Endodermal cell (in vitro differentiated cells): ENCODE measurements at regions not wholly inside any gene's neighbourhood (a gene's known extent, or its start where the extent isn't known, plus 50 kb on each side); places are given as distances from the start of the nearest gene placed in this dataset.
A peak's percentile ranks its signal among the peaks of the same experiment; 100 is the strongest.

Source experiments
- DNase-seq: peaks from one replicate; pipeline ENCODE4 v3.0.0-alpha.2; 2017
- H3K27ac ChIP-seq: 2 replicates; pipeline ENCODE4 v1.5.1; 2013; ENCODE audit warnings: mild to moderate bottlenecking, low read depth, low read length, moderate library complexity
- H3K27me3 ChIP-seq: 2 replicates; pipeline ENCODE4 v1.6.1; 2013; ENCODE audit warnings: mild to moderate bottlenecking, low read length, moderate library complexity; ENCODE audit not compliant: insufficient read depth, control insufficient read depth, poor library complexity, severe bottlenecking
- H3K36me3 ChIP-seq: 2 replicates; pipeline ENCODE4 v1.7.0; 2013; ENCODE audit warnings: mild to moderate bottlenecking, low read length, moderate library complexity; ENCODE audit not compliant: control insufficient read depth, insufficient read depth
- H3K4me1 ChIP-seq: one replicate; pipeline ENCODE4 v1.7.0; 2013; ENCODE audit warnings: low read length; ENCODE audit not compliant: control insufficient read depth, insufficient read depth
- H3K4me3 ChIP-seq: 2 replicates; pipeline ENCODE4 v1.5.1; 2013; ENCODE audit warnings: mild to moderate bottlenecking, low read length, moderate library complexity
- H3K9ac ChIP-seq: 2 replicates; pipeline ENCODE4 v1.6.1; 2013; ENCODE audit warnings: mild to moderate bottlenecking, low read length, moderate library complexity; ENCODE audit not compliant: poor library complexity, severe bottlenecking; ENCODE audit errors: extremely low read depth
- H3K9me3 ChIP-seq: 2 replicates; pipeline ENCODE4 v1.6.1; 2013; ENCODE audit warnings: mild to moderate bottlenecking, low read length, moderate library complexity; ENCODE audit not compliant: control insufficient read depth
- H3K27ac Mint-ChIP-seq: 2 replicates; pipeline ENCODE4 v1.8.0; 2020; ENCODE audit warnings: mixed read lengths
- H3K27me3 Mint-ChIP-seq: 2 replicates; pipeline ENCODE4 v1.8.0; 2021; ENCODE audit warnings: mild to moderate bottlenecking, mixed read lengths; ENCODE audit not compliant: insufficient read depth
- H3K36me3 Mint-ChIP-seq: 2 replicates; pipeline ENCODE4 v1.8.0; 2020; ENCODE audit warnings: low read depth, mixed read lengths
- H3K4me1 Mint-ChIP-seq: 2 replicates; pipeline ENCODE4 v1.8.0; 2020; ENCODE audit warnings: mixed read lengths
- H3K4me3 Mint-ChIP-seq: 2 replicates; pipeline ENCODE4 v1.8.0; 2020; ENCODE audit warnings: mild to moderate bottlenecking, moderate library complexity, mixed read lengths
- H3K9me3 Mint-ChIP-seq: 2 replicates; pipeline ENCODE4 v1.8.0; 2020; ENCODE audit warnings: mild to moderate bottlenecking, mixed read lengths
- WGBS, 2 experiments: methylation state at CpG; one replicate each; pipeline versions ENCODE4 v1.1.5 to v1.1.7; 2013; ENCODE audit warnings: missing lambda C conversion rate in 2 of 2, mixed read lengths in 1 of 2; ENCODE audit not compliant: insufficient coverage in 1 of 2, insufficient read length in 1 of 2; 5-methylcytosine and 5-hydroxymethylcytosine counted together
- TF ChIP-seq, protein P1 (sequence below): fragments of 200-600 bp; sonication (generic); conservative IDR thresholded peaks from 2 replicates; pipeline ENCODE4 v1.5.0; 2021; ENCODE audit warnings: antibody characterized with exemption, mild to moderate bottlenecking

DNA sequence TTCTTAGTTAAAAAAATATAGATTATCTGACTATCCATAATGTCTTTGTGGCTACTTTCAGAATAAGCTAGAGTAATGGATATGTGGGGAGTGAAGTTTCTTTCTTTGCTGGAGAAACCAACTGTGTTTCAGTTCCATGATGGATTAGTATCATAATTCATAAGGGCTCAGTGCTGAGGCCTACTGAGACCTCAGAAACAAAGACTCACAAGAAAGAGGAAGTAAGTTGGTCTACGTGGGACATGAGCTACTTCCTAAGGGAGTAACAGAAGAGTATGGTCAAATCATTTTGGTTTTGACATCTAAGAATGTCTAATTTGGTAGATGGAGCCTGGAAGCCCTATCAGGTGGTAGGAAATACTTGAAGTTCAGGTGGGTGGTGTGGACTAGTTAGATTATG lies 99.0 kb upstream of the HTR2A start:
- Histone ChIP-seq H3K36me3 (no peaks in the 10 kb centered on the region), H3K27ac (no peak overlapping the region), H3K27me3 (no peaks in the 10 kb centered on the region), H3K9me3 (no peaks in the 10 kb centered on the region), H3K9ac (no peak overlapping the region), H3K4me3 (no peak overlapping the region), H3K4me1 (no peaks in the 10 kb centered on the region)
- TF ChIP-seq, protein P1, sequence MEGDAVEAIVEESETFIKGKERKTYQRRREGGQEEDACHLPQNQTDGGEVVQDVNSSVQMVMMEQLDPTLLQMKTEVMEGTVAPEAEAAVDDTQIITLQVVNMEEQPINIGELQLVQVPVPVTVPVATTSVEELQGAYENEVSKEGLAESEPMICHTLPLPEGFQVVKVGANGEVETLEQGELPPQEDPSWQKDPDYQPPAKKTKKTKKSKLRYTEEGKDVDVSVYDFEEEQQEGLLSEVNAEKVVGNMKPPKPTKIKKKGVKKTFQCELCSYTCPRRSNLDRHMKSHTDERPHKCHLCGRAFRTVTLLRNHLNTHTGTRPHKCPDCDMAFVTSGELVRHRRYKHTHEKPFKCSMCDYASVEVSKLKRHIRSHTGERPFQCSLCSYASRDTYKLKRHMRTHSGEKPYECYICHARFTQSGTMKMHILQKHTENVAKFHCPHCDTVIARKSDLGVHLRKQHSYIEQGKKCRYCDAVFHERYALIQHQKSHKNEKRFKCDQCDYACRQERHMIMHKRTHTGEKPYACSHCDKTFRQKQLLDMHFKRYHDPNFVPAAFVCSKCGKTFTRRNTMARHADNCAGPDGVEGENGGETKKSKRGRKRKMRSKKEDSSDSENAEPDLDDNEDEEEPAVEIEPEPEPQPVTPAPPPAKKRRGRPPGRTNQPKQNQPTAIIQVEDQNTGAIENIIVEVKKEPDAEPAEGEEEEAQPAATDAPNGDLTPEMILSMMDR, result no peak
- Mint-ChIP-seq H3K27ac (no peak overlapping the region), H3K4me3 (no peak overlapping the region), H3K9me3 (no peaks in the 10 kb centered on the region), H3K4me1 (no peaks in the 10 kb centered on the region), H3K36me3 (no peaks in the 10 kb centered on the region), H3K27me3 (peaks cover 2% of the 10 kb centered on the region)
- DNase-seq, result no peak
- 80 to 95% methylated on average over 1 of the region's 1 CpG for WGBS, 2 experiments

DNA sequence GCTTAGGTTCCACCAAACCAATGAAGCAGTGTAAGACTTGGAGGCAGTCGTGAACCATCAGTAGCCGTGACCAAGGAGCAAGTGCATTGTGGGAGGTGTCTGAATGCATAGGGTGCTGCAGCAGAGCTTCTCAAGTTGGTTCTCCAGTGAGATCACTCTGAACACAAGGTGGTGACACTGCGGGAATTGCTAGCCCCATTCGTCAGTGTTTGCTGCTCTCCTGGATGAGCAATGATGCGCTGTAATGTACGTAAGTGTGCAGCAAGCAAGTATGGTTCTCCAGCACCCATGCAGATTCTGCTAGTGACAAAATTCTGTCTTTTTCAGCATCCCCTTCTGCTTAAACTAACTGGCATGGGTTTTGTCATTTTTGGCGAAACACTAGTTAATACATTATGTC lies 97.6 kb upstream of the HTR2A start:
- H3K36me3 ChIP-seq, result no peaks in the 10 kb centered on the region
- no peak overlapping the region for H3K27ac ChIP-seq
- Mint-ChIP-seq H3K36me3 (no peaks in the 10 kb centered on the region), H3K4me3 (no peak overlapping the region), H3K27ac (no peak overlapping the region), H3K27me3 (peaks cover 2% of the 10 kb centered on the region), H3K4me1 (no peaks in the 10 kb centered on the region), H3K9me3 (no peaks in the 10 kb centered on the region)
- H3K4me1 ChIP-seq, result no peaks in the 10 kb centered on the region
- 94% methylated on average over 6 to 7 of the region's 7 CpGs for WGBS, 2 experiments
- TF ChIP-seq, protein P1, result no peak
- DNase-seq, result no peak
- H3K9me3 ChIP-seq, result no peaks in the 10 kb centered on the region
- H3K9ac ChIP-seq, result no peak overlapping the region
- H3K27me3 ChIP-seq, result peaks cover 5% of the 10 kb centered on the region
- H3K4me3 ChIP-seq, result no peak overlapping the region

DNA sequence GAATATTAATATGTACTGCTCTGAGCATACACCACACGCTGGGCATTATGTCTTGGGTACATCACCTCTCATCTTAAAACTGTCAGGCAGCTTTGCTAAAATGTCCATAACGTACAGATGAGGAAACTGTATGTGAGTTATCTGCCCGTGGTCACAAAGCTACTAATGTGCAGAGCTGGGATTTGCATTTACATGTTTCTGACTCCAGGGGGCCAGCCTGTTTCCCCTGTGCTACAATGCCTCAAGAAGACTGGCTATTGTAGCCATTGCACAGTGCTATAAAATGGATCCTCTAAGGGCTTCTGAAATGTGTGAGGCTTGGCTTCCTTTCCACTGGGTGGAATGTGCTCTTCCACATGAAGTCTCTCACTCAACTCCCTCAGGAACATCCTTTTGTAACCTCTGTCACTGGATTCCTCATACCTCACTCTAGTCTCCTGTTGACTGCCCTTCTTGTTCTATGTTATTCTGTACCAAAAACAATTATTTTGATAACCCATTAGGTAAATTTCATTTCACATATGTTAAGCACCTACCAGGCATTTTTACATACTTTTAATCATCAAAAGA lies 95.6 kb upstream of the HTR2A start:
- no peaks in the 10 kb centered on the region for H3K9me3 Mint-ChIP-seq
- Histone ChIP-seq H3K4me1 (no peaks in the 10 kb centered on the region), H3K27me3 (peaks cover 5% of the 10 kb centered on the region), H3K36me3 (no peaks in the 10 kb centered on the region), H3K27ac (no peak overlapping the region), H3K9ac (no peak overlapping the region), H3K9me3 (no peaks in the 10 kb centered on the region), H3K4me3 (no peak overlapping the region)
- H3K27me3 Mint-ChIP-seq, result peaks cover 2% of the 10 kb centered on the region
- H3K4me3 Mint-ChIP-seq, result no peak overlapping the region
- H3K36me3 Mint-ChIP-seq, result no peaks in the 10 kb centered on the region
- 74 to 89% methylated on average over 3 of the region's 3 CpGs for WGBS, 2 experiments
- H3K4me1 Mint-ChIP-seq, result no peaks in the 10 kb centered on the region
- no peak overlapping the region for H3K27ac Mint-ChIP-seq
- DNase-seq, result no peak
- TF ChIP-seq, protein P1, result peak; percentile 71
